ENCODE measurements at regions not wholly inside any gene's neighbourhood (a gene's known extent, or its start where the extent isn't known, plus 50 kb on each side); places are given as distances from the start of the nearest gene placed in this dataset.

- TF ChIP-seq CTCF (IDR thresholded peaks at IDR 0.05) = no peak
- TF ChIP-seq POLR2A (IDR thresholded peaks at IDR 0.05) = no peak
Measured at GRCh38 chr12:125889742-125890141, 824.5 kb downstream of the AACS start.
